ENCODE measurements at regions not wholly inside any gene's neighbourhood (a gene's known extent, or its start where the extent isn't known, plus 50 kb on each side); places are given as distances from the start of the nearest gene placed in this dataset.
"Not testable (repeated sequence)": the region's sequence is repeated elsewhere in the genome, so short reads cannot be mapped to it uniquely, and the experiment has no call there.

GRCh38 chr9:6103911-6104310 lies 88.5 kb upstream of the RANBP6 start:
- not testable (repeated sequence) for DNase-seq

GRCh38 chr9:6102336-6102987 lies 87.0 kb upstream of the RANBP6 start:
- not testable (repeated sequence) for DNase-seq

- DNase-seq, result not testable (repeated sequence)
Observed at GRCh38 chr9:6101725-6102124, 86.3 kb upstream of the RANBP6 start.

- not testable (repeated sequence) for DNase-seq
Observed at GRCh38 chr9:6099346-6099745, 83.9 kb upstream of the RANBP6 start.

- no peak for DNase-seq
Observed at GRCh38 chr9:6098431-6098830, 83.0 kb upstream of the RANBP6 start.

GRCh38 chr9:6096821-6097220 lies 81.4 kb upstream of the RANBP6 start:
- no peak for DNase-seq

GRCh38 chr9:6090277-6091210 lies 75.1 kb upstream of the RANBP6 start:
- DNase-seq, result no peak

- DNase-seq, result no peak
Observed at GRCh38 chr9:6089300-6089699, 73.9 kb upstream of the RANBP6 start.

- DNase-seq, result peak; percentile 10
Observed at GRCh38 chr9:6086006-6086655, 70.7 kb upstream of the RANBP6 start.

GRCh38 chr9:6080154-6080716 lies 64.8 kb upstream of the RANBP6 start:
- DNase-seq, result peak; percentile 93

GRCh38 chr9:6079386-6079785 lies 64.0 kb upstream of the RANBP6 start:
- DNase-seq, result no peak

GRCh38 chr9:6078382-6079105 lies 63.1 kb upstream of the RANBP6 start:
- DNase-seq, result no peak

GRCh38 chr9:6076851-6077250 lies 61.4 kb upstream of the RANBP6 start:
- no peak for DNase-seq

- no peak for DNase-seq
Observed at GRCh38 chr9:6073731-6074130, 58.3 kb upstream of the RANBP6 start.

GRCh38 chr9:6072865-6073264 lies 57.4 kb upstream of the RANBP6 start:
- DNase-seq, result no peak

- DNase-seq, result no peak
Observed at GRCh38 chr9:6072453-6072852, 57.0 kb upstream of the RANBP6 start.

GRCh38 chr9:6068983-6069382 lies 53.6 kb upstream of the RANBP6 start:
- DNase-seq, result no peak

- DNase-seq, result no peak
Observed at GRCh38 chr9:6067426-6067825, 52.0 kb upstream of the RANBP6 start.
